Esophagus muscularis mucosa (tissue), 4 donors: ENCODE measurements at regions not wholly inside any gene's neighbourhood (a gene's known extent, or its start where the extent isn't known, plus 50 kb on each side); places are given as distances from the start of the nearest gene placed in this dataset.

Experiments used
- EP300 ChIP-seq: sonication (generic); formaldehyde crosslinking; IDR thresholded peaks from one replicate; pipeline ENCODE4 v1.6.1; 2017; ENCODE audit warnings: antibody characterized with exemption
- POLR2A ChIP-seq: fragments of 450-650 bp; IDR thresholded peaks from one replicate; pipeline ENCODE4 v1.6.1; 2017; ENCODE audit warnings: antibody characterized with exemption, moderate library complexity, mild to moderate bottlenecking, low read depth
- POLR2AphosphoS5 ChIP-seq, 2 donors: sonication (generic); formaldehyde crosslinking; IDR thresholded peaks; one replicate each; pipeline ENCODE4 v1.6.1; 2017; ENCODE audit warnings: antibody characterized with exemption in 2 of 2
- TF ChIP-seq, protein P1 (sequence below), 3 experiments: fragments of 200-600 bp in 2 of 3; fragments of 450-650 bp in 1 of 3; sonication (generic) in 2 of 3; IDR thresholded peaks; one replicate each; pipeline ENCODE4 v1.5.1; 2017 to 2019; ENCODE audit warnings: antibody characterized with exemption in 3 of 3, mild to moderate bottlenecking in 2 of 3, moderate library complexity in 1 of 3

DNA sequence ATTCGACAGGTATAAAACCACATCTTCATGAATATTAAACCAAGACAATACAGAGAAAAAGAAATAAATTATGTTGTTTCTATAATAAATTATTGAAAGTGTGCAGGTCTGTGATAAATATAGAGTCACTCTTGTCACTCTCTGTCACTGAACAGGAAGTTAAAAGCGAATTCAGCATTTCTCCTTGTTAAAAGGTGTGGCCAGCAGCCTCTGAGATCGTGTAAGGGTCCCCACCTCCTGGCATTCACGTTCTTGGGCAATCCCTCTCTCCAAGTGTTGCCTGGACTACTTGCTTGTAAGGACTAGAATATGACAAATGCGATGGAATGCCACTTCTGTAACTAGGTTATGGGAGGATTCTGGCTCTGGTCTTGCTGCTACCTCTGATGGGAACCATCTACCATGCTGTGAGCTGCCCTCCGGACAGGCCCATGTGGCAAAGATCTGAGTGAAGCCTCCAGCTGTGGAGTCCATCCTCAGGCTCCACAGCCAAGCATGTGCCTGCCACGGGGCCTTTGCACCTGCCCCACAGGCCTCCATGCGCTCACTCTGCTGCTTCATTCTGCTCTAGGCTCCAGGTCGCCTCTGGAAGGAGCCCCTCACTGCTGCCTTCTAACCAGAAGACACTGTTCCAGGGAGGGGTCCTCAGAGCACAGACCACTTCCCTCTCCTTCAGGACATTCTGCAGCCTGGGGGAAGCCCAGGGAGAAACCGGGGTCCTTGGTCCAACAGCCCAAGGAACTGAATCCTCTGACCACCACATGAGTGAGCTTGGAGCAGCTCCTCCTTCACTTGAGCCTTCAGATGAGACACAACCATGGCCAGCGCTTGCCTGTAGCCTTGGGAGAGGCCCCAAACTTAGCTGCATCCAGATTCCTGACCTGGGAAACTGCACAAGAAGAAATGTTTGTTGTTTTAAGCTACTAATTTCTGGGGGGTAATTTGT, 202.9 kb upstream of the HDAC4 start:
- TF ChIP-seq EP300 (no peak), POLR2AphosphoS5 (IDR thresholded peaks at IDR 0.05) (no peak), POLR2A (no peak)
- TF ChIP-seq, protein P1, sequence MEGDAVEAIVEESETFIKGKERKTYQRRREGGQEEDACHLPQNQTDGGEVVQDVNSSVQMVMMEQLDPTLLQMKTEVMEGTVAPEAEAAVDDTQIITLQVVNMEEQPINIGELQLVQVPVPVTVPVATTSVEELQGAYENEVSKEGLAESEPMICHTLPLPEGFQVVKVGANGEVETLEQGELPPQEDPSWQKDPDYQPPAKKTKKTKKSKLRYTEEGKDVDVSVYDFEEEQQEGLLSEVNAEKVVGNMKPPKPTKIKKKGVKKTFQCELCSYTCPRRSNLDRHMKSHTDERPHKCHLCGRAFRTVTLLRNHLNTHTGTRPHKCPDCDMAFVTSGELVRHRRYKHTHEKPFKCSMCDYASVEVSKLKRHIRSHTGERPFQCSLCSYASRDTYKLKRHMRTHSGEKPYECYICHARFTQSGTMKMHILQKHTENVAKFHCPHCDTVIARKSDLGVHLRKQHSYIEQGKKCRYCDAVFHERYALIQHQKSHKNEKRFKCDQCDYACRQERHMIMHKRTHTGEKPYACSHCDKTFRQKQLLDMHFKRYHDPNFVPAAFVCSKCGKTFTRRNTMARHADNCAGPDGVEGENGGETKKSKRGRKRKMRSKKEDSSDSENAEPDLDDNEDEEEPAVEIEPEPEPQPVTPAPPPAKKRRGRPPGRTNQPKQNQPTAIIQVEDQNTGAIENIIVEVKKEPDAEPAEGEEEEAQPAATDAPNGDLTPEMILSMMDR (IDR thresholded peaks at IDR 0.05) = no peak
